Astrocyte (in vitro differentiated cells and primary cell): ENCODE measurements at regions not wholly inside any gene's neighbourhood (a gene's known extent, or its start where the extent isn't known, plus 50 kb on each side); places are given as distances from the start of the nearest gene placed in this dataset.

Source experiments
- DNase-seq: peaks from one replicate; pipeline ENCODE4 v3.0.0-alpha.2; 2010; ENCODE audit warnings: low read depth
- FAIRE-seq: peaks from 2 replicates; lab custom pipeline; 2011; peaks lifted over from hg19 to GRCh38; lab: Jason Lieb, UNC
- H2AFZ ChIP-seq: 2 replicates; pipeline ENCODE4 v1.6.0; 2012; ENCODE audit warnings: low read depth, low read length, inconsistent platforms
- H3K27ac ChIP-seq: 2 replicates; pipeline ENCODE4 v1.5.1; 2011; ENCODE audit warnings: low read depth, low read length, inconsistent platforms
- H3K27me3 ChIP-seq: 2 replicates; pipeline ENCODE4 v1.6.0; 2011; ENCODE audit warnings: low read length, inconsistent platforms; ENCODE audit not compliant: insufficient read depth
- H3K36me3 ChIP-seq: 2 replicates; pipeline ENCODE4 v1.5.1; 2011; ENCODE audit warnings: low read length, inconsistent platforms; ENCODE audit not compliant: insufficient read depth
- H3K4me1 ChIP-seq: 2 replicates; pipeline ENCODE4 v1.5.1; 2011; ENCODE audit warnings: low read length, inconsistent platforms; ENCODE audit not compliant: insufficient read depth
- H3K4me2 ChIP-seq: 2 replicates; pipeline ENCODE4 v1.6.0; 2012; ENCODE audit warnings: low read length, inconsistent platforms
- H3K4me3 ChIP-seq: 2 replicates; pipeline ENCODE4 v1.5.1; 2011; ENCODE audit warnings: low read depth, mild to moderate bottlenecking, low read length, inconsistent platforms; ENCODE audit not compliant: insufficient read depth
- H3K79me2 ChIP-seq: 2 replicates; pipeline ENCODE4 v1.6.0; 2012; ENCODE audit warnings: mild to moderate bottlenecking, low read length, inconsistent platforms; ENCODE audit not compliant: insufficient read depth
- H3K9ac ChIP-seq: 2 replicates; pipeline ENCODE4 v1.6.0; 2012; ENCODE audit warnings: mild to moderate bottlenecking, low read length, inconsistent platforms
- H3K9me3 ChIP-seq: 2 replicates; pipeline ENCODE4 v1.5.1; 2012; ENCODE audit warnings: low read depth, mild to moderate bottlenecking, low read length, inconsistent platforms; ENCODE audit not compliant: insufficient read depth
- H4K20me1 ChIP-seq: 2 replicates; pipeline ENCODE4 v1.6.0; 2012; ENCODE audit warnings: low read length, inconsistent platforms; ENCODE audit not compliant: insufficient read depth
- H3K27ac Mint-ChIP-seq: one replicate; pipeline ENCODE4 v1.8.0; 2021; ENCODE audit warnings: mild to moderate bottlenecking, mixed read lengths; ENCODE audit not compliant: unreplicated experiment
- H3K27me3 Mint-ChIP-seq: one replicate; pipeline ENCODE4 v1.8.0; 2021; ENCODE audit warnings: low read depth, mixed read lengths; ENCODE audit not compliant: unreplicated experiment
- H3K36me3 Mint-ChIP-seq: one replicate; pipeline ENCODE4 v1.8.0; 2021; ENCODE audit warnings: low read depth, mixed read lengths; ENCODE audit not compliant: unreplicated experiment
- H3K4me1 Mint-ChIP-seq: one replicate; pipeline ENCODE4 v1.8.0; 2021; ENCODE audit warnings: low read depth, mixed read lengths; ENCODE audit not compliant: unreplicated experiment
- H3K4me3 Mint-ChIP-seq: one replicate; pipeline ENCODE4 v1.8.0; 2021; ENCODE audit warnings: mild to moderate bottlenecking, moderate library complexity, mixed read lengths; ENCODE audit not compliant: unreplicated experiment
- H3K9me3 Mint-ChIP-seq: one replicate; pipeline ENCODE4 v1.8.0; 2021; ENCODE audit warnings: mild to moderate bottlenecking, mixed read lengths; ENCODE audit not compliant: unreplicated experiment
- EZH2 ChIP-seq: IDR thresholded peaks from 2 replicates; pipeline ENCODE4 v1.6.1; 2012; ENCODE audit warnings: mild to moderate bottlenecking, low read length, inconsistent platforms; ENCODE audit not compliant: insufficient read depth
- TF ChIP-seq, protein P1 (sequence below): IDR thresholded peaks from 2 replicates; pipeline ENCODE4 v1.5.1; 2011; ENCODE audit warnings: low read depth, mild to moderate bottlenecking, inconsistent platforms, low read length, moderate library complexity; ENCODE audit not compliant: insufficient read depth

DNA sequence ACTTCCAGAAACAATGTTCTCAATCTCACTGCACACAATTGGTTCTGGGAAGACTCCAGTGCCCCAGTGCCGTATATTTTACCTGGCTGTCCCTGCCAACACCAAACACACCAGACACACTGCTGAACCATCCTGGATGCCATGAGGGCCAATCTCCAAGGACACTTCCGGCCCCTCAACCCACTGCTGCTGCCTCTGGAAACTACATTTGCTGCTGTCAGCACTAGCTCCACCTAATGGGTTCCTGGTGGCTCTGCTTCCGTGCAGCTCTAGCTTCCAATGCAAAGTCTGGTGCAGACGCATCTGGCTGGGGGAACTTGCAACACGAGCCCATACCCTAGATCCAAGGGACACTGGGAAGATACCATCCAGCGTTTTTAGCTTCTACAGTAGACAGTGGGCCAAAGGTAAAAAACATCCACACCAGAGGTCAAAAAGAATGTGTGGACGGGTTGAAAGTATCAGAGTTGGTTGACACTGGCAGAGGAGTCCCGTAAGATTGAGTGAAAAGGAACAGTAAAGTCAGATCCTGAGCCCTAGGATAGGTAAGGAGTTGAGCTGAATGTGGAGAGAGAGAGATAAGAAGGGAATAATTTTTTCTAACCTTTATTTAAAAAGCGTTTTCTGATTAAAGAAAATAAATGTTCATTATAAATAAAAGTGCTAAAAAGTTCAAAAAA is 99.7 kb upstream of the KIF2A start:
- H3K4me2 ChIP-seq, result no peak overlapping the region
- H2AFZ ChIP-seq, result no peak overlapping the region
- Mint-ChIP-seq H3K27ac (no peak overlapping the region), H3K27me3 (peaks cover 6% of the 10 kb centered on the region), H3K4me3 (no peak overlapping the region), H3K4me1 (no peaks in the 10 kb centered on the region), H3K36me3 (no peaks in the 10 kb centered on the region), H3K9me3 (no peaks in the 10 kb centered on the region)
- TF ChIP-seq EZH2, result no peak
- TF ChIP-seq, protein P1, sequence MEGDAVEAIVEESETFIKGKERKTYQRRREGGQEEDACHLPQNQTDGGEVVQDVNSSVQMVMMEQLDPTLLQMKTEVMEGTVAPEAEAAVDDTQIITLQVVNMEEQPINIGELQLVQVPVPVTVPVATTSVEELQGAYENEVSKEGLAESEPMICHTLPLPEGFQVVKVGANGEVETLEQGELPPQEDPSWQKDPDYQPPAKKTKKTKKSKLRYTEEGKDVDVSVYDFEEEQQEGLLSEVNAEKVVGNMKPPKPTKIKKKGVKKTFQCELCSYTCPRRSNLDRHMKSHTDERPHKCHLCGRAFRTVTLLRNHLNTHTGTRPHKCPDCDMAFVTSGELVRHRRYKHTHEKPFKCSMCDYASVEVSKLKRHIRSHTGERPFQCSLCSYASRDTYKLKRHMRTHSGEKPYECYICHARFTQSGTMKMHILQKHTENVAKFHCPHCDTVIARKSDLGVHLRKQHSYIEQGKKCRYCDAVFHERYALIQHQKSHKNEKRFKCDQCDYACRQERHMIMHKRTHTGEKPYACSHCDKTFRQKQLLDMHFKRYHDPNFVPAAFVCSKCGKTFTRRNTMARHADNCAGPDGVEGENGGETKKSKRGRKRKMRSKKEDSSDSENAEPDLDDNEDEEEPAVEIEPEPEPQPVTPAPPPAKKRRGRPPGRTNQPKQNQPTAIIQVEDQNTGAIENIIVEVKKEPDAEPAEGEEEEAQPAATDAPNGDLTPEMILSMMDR, result no peak
- no peaks in the 10 kb centered on the region for H4K20me1 ChIP-seq
- no peaks in the 10 kb centered on the region for H3K79me2 ChIP-seq
- no peaks in the 10 kb centered on the region for H3K36me3 ChIP-seq
- H3K9me3 ChIP-seq, result no peaks in the 10 kb centered on the region
- H3K9ac ChIP-seq, result no peak overlapping the region
- DNase-seq (no peak), FAIRE-seq (no peak)
- H3K4me1 ChIP-seq, result no peaks in the 10 kb centered on the region
- H3K27me3 ChIP-seq, result peaks cover 3% of the 10 kb centered on the region
- no peak overlapping the region for H3K4me3 ChIP-seq
- H3K27ac ChIP-seq, result no peak overlapping the region

DNA sequence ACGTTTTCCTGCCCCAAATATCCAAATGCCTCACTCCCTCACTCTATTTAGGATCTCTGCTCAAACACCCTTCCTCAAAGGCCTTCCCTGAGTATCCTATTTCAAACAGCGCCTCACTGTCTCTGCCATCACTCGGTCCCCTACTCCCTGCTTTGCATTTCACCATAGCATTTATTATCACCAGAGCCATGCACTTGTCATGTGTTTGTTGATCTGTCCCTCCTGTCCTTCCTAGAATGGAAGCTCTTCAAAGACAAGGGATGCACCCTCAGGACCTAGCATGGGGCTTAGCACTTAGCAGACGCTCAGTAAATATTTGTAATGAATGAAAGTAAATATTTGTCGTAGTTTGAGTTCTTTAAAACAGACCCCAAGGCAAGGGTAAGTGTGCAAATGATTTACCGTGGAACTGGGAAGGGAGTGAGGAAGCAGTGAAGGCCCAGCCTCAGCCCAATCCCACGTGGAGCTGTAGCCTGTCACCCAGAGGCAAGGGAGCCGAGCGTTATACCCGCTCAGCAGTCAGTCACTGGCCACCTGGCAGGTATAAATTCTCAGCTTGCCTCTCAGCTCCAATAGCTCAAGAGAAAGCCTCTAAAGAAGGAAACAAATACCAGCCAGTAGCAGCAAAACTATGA is 97.7 kb upstream of the KIF2A start:
- TF ChIP-seq EZH2, result no peak
- TF ChIP-seq, protein P1, result no peak
- peaks cover 3% of the 10 kb centered on the region for H3K27me3 ChIP-seq
- H3K4me2 ChIP-seq, result no peak overlapping the region
- no peaks in the 10 kb centered on the region for H3K9me3 Mint-ChIP-seq
- H3K4me1 ChIP-seq, result no peaks in the 10 kb centered on the region
- H3K36me3 ChIP-seq, result no peaks in the 10 kb centered on the region
- H3K4me3 ChIP-seq, result no peak overlapping the region
- no peak overlapping the region for H2AFZ ChIP-seq
- H3K9ac ChIP-seq, result no peak overlapping the region
- no peaks in the 10 kb centered on the region for H3K4me1 Mint-ChIP-seq
- no peaks in the 10 kb centered on the region for H3K36me3 Mint-ChIP-seq
- peaks cover 6% of the 10 kb centered on the region for H3K27me3 Mint-ChIP-seq
- no peaks in the 10 kb centered on the region for H3K79me2 ChIP-seq
- no peak overlapping the region for H3K27ac Mint-ChIP-seq
- no peaks in the 10 kb centered on the region for H3K9me3 ChIP-seq
- H3K4me3 Mint-ChIP-seq, result no peak overlapping the region
- H4K20me1 ChIP-seq, result no peaks in the 10 kb centered on the region
- H3K27ac ChIP-seq, result no peak overlapping the region
- DNase-seq, result no peak
- no peak for FAIRE-seq

DNA sequence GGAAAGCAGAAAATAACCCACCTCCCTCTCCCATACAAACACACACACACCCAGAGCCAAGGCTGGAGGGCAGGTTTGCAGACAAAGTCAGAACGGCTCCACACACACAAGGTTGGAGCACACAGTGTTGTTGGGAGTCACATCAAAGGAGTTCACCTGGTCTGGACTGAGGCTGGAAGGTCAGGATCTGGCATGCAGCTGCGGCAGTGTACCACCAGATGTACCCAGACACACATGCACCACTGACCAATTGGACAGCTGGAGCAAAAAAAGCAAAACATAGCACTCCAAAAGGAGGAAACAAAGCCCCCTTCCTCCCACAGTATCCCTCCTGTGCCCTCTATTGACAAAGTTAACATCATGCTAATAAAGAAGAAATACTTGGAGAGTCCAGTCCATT is 94.6 kb upstream of the KIF2A start:
- no peaks in the 10 kb centered on the region for H4K20me1 ChIP-seq
- no peaks in the 10 kb centered on the region for H3K4me1 ChIP-seq
- Mint-ChIP-seq H3K4me3 (no peak overlapping the region), H3K9me3 (peaks cover 2% of the 10 kb centered on the region), H3K4me1 (no peaks in the 10 kb centered on the region), H3K27ac (no peak overlapping the region), H3K36me3 (no peaks in the 10 kb centered on the region), H3K27me3 (peaks cover 3% of the 10 kb centered on the region)
- no peaks in the 10 kb centered on the region for H3K36me3 ChIP-seq
- DNase-seq (no peak), FAIRE-seq (no peak)
- no peaks in the 10 kb centered on the region for H3K79me2 ChIP-seq
- no peak overlapping the region for H3K4me2 ChIP-seq
- H3K27ac ChIP-seq, result no peak overlapping the region
- no peak for TF ChIP-seq EZH2
- TF ChIP-seq, protein P1, result no peak
- peaks cover 1% of the 10 kb centered on the region for H3K27me3 ChIP-seq
- H2AFZ ChIP-seq, result no peak overlapping the region
- no peaks in the 10 kb centered on the region for H3K9me3 ChIP-seq
- no peak overlapping the region for H3K4me3 ChIP-seq
- no peak overlapping the region for H3K9ac ChIP-seq
